ENCODE measurements at regions not wholly inside any gene's neighbourhood (a gene's known extent, or its start where the extent isn't known, plus 50 kb on each side); places are given as distances from the start of the nearest gene placed in this dataset.
A peak's percentile ranks its signal among the peaks of the same experiment; 100 is the strongest.

DNA sequence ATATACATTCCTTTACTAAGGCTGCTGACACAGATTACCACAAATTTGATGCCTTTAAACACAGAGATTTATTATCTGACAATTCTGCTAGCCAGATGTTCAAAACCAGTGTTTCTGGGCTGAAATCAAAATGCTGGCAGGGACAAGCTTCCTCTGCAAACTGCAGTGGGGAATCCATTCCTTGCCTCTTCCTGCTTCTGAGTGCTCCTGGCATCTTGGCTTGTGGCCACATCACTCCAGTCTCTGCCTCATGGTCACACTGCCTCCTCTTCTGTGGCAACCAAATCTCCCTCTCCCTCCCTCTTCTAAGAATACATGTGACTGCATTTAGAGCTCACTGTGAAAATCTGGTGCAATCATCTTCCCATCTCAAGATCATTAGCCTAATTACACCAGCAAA, 235.7 kb downstream of the TTC8 start:
- no peak overlapping the region for H3K27ac ChIP-seq (ENCODE audit: low read length)
- no peaks in the 10 kb centered on the region for H3K4me1 ChIP-seq (ENCODE audit: control insufficient read depth, insufficient read depth, low read length)
- no peaks in the 10 kb centered on the region for H3K9me3 ChIP-seq (ENCODE audit: control insufficient read depth, low read depth, low read length)
- no peaks in the 10 kb centered on the region for H3K27me3 ChIP-seq (ENCODE audit: control insufficient read depth, insufficient read depth, low read length)
- no peak for DNase-seq
- no peaks in the 10 kb centered on the region for H3K36me3 ChIP-seq (ENCODE audit: control insufficient read depth, insufficient read depth, low read length)
- no peak overlapping the region for H3K4me3 ChIP-seq (ENCODE audit: low read length)

DNA sequence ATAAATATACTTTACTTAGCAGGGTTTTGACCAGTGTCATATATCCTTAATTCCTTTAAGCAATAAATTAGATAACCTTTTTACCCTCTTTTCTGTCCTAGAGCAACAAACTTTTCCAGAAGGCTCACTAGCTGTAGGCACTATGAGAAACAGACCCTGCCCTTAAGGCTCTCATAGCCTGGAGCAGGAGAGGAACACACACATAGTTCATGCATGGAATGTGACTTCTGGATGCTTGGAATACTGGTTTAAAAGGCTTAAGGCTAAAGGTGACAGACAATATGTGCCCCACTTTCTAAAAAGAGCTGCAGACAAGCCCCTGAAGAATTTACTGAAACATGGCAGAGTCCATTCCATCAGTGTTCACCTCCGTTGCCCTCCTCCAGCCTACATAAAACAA, 237.2 kb downstream of the TTC8 start:
- Histone ChIP-seq H3K36me3 (ENCODE audit: control insufficient read depth, insufficient read depth, low read length) (no peaks in the 10 kb centered on the region), H3K9me3 (ENCODE audit: control insufficient read depth, low read depth, low read length) (no peaks in the 10 kb centered on the region), H3K27me3 (ENCODE audit: control insufficient read depth, insufficient read depth, low read length) (no peaks in the 10 kb centered on the region), H3K4me1 (ENCODE audit: control insufficient read depth, insufficient read depth, low read length) (no peaks in the 10 kb centered on the region), H3K27ac (ENCODE audit: low read length) (no peak overlapping the region), H3K4me3 (ENCODE audit: low read length) (no peak overlapping the region)
- WGBS (ENCODE audit: insufficient coverage, low lambda C conversion rate): 71% methylated on average over 1 of the region's 1 CpG
- DNase-seq: no peak

DNA sequence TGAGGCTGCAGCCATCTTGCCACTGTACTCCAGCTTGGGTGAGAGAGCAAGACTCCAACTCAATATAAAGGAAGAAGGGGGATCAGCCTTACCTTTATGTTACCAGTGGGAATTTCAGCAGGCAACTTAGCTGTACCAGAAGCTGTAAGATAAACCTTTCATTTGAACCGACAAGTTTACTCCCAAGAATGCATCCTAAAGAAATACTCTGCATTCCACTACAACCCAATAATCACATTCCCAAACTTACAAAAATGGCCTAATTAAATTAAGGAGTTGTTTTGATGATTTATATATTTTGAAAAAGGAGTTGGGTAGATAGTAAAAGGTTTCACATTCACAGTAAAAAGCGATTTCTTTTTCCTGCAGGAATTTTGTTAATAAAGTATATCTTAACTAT, 241.4 kb downstream of the TTC8 start:
- H3K27me3 ChIP-seq (ENCODE audit: control insufficient read depth, insufficient read depth, low read length): no peaks in the 10 kb centered on the region

DNA sequence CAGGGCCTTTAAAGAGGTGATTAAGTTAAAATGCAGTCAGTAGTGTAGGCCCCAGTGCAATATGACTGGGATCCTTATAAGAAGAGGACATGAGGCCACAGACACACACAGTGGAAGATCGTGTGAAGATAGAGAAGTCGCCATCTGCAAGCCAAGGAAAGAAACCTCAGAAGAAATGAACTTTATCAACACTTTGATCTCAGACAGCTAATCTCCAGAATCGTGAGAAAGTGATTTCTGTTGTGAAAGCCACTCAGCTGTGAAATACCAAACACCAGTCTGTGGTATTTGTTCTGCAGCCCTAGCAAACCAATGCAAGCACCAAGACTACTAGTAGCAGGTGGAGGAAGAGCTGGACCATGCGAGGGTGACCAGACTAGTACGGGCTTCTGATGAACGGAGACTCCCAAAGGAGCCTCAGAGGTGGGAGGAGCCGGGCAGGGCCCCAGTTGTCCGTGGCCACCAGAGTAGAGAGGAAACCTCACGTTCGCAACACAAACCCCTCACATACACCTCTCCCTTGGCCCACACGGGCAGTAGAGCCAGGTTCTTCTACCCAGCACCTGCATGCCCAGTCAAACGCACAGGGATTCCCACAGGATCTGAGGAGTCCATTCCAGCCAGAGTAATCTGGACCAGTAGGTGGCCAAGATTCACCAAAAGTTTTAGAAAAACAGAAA, 243.0 kb downstream of the TTC8 start:
- Histone ChIP-seq H3K27ac (ENCODE audit: low read length) (no peak overlapping the region), H3K36me3 (ENCODE audit: control insufficient read depth, insufficient read depth, low read length) (no peaks in the 10 kb centered on the region), H3K4me3 (ENCODE audit: low read length) (no peak overlapping the region), H3K9me3 (ENCODE audit: control insufficient read depth, low read depth, low read length) (peaks cover 2% of the 10 kb centered on the region), H3K4me1 (ENCODE audit: control insufficient read depth, insufficient read depth, low read length) (no peaks in the 10 kb centered on the region), H3K27me3 (ENCODE audit: control insufficient read depth, insufficient read depth, low read length) (no peaks in the 10 kb centered on the region)
- no peak for DNase-seq
- no CpG with 5 or more reads among the region's 12 CpGs for WGBS (ENCODE audit: insufficient coverage, low lambda C conversion rate)

More for the DNA sequence above, 241.4 kb downstream of the TTC8 start:
- H3K27ac ChIP-seq (ENCODE audit: low read length): no peak overlapping the region
- H3K36me3 ChIP-seq (ENCODE audit: control insufficient read depth, insufficient read depth, low read length): no peaks in the 10 kb centered on the region
- no peak overlapping the region for H3K4me3 ChIP-seq (ENCODE audit: low read length)
- H3K9me3 ChIP-seq (ENCODE audit: control insufficient read depth, low read depth, low read length): peaks cover 2% of the 10 kb centered on the region
- H3K4me1 ChIP-seq (ENCODE audit: control insufficient read depth, insufficient read depth, low read length): no peaks in the 10 kb centered on the region
- 83% methylated on average over 1 of the region's 2 CpGs for WGBS (ENCODE audit: insufficient coverage, low lambda C conversion rate)
- DNase-seq: no peak

DNA sequence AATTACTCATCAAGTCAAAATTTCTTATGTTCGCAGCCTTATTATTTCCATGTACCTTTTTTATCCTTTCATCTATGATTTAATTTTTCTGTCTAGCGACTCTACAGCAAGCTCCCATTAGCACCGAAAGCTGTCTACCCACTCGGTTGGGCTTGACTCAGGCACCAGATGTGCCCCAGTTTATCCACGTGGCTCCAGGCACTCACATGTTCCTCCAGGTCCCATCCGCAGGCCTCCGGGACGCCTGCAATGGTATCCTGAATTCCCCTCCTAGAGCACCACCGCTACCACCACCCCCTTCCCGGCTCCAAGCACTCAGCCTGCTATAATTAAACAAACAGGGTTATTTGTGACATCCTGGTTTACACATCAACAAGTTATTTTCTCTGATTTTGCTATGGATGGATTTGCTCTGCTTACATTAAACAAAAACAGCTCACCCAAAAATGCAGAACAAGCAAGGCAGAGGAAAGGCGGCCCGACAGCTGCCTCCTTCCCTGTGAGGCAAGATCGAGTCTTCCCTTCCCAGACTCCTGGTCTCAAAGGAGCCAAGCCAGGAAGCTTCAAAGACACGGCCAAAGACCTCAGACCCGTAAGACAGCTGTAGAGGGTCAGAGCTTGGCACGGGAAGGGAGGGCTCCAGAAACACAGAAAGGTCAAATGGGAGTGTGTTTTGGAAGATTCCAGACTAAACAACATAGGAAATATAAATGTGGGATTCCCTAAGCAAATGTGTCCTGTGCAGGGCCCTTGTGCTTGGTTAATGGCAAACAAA, 253.8 kb downstream of the TTC8 start:
- 94% methylated on average over 3 of the region's 16 CpGs for WGBS (ENCODE audit: insufficient coverage, low lambda C conversion rate)
- no peak overlapping the region for H3K4me3 ChIP-seq (ENCODE audit: low read length)
- H3K4me1 ChIP-seq (ENCODE audit: control insufficient read depth, insufficient read depth, low read length): no peaks in the 10 kb centered on the region
- no peak overlapping the region for H3K27ac ChIP-seq (ENCODE audit: low read length)
- H3K36me3 ChIP-seq (ENCODE audit: control insufficient read depth, insufficient read depth, low read length): no peaks in the 10 kb centered on the region
- no peaks in the 10 kb centered on the region for H3K9me3 ChIP-seq (ENCODE audit: control insufficient read depth, low read depth, low read length)
- DNase-seq: peak in 1 of 2 donors; percentile 26
- no peaks in the 10 kb centered on the region for H3K27me3 ChIP-seq (ENCODE audit: control insufficient read depth, insufficient read depth, low read length)

DNA sequence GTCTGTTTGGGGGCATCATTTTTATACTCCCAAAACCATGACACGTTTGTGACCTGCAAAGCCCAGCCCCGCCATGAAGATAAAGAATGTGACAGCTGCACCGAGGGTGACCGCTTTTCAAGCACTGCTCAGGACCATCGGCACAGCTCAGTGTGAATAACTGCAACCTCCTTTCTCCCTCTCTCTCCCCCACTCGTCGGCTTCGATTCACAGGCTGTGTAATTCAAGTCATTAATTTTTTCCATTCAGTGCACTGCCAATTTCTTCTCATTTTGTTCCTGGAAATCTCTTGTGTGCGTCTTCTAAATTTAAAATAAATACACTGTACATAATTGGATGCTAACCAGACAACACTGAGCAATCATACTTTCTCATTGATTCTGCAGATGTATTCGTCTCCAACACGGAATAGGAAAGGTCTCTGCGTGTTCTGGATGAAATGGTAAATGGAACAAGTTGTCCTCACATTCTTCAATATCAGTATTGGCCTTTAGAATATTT, 260.8 kb downstream of the TTC8 start:
- peak overlapping the region; percentile 5 for H3K27ac ChIP-seq (ENCODE audit: low read length)
- WGBS (ENCODE audit: insufficient coverage, low lambda C conversion rate): 100% methylated on average over 2 of the region's 12 CpGs
- H3K27me3 ChIP-seq (ENCODE audit: control insufficient read depth, insufficient read depth, low read length): no peaks in the 10 kb centered on the region
- no peaks in the 10 kb centered on the region for H3K9me3 ChIP-seq (ENCODE audit: control insufficient read depth, low read depth, low read length)
- H3K4me3 ChIP-seq (ENCODE audit: low read length): no peak overlapping the region
- no peaks in the 10 kb centered on the region for H3K36me3 ChIP-seq (ENCODE audit: control insufficient read depth, insufficient read depth, low read length)
- peak; percentile 16 to 28 for DNase-seq
- H3K4me1 ChIP-seq (ENCODE audit: control insufficient read depth, insufficient read depth, low read length): no peaks in the 10 kb centered on the region

DNA sequence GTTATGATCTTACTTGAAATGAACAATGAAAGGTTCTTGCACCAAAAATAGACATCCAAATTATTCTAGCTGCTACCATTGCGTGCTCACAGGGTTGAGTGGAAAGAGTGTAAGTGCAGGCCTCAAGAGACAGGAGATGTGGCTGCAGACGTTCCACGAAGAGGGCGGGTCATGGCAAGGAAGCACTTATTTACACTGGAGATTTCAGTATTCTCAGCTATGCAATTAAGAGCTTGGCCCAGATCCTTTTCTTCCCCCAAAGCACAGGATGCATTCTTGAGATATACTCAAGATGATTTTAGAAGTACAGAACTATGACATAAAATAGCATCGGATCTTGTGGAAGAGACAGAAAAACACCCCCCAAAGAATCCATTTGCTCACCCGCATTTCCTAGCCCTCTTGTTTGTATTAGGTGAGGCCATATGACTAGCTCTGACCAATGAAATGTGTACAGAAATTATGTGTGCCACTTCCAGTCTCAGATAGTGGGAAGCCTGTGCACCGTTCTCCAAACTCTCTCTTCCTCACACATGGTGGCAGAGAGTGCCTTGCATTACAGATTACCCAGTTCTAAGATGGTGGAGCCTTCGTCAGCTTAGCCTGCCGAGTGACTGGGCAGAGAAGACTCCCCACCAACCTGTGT, 261.4 kb downstream of the TTC8 start:
- Histone ChIP-seq H3K4me1 (ENCODE audit: control insufficient read depth, insufficient read depth, low read length) (no peaks in the 10 kb centered on the region), H3K36me3 (ENCODE audit: control insufficient read depth, insufficient read depth, low read length) (no peaks in the 10 kb centered on the region), H3K27ac (ENCODE audit: low read length) (peak overlapping the region; percentile 28), H3K9me3 (ENCODE audit: control insufficient read depth, low read depth, low read length) (no peaks in the 10 kb centered on the region), H3K4me3 (ENCODE audit: low read length) (no peak overlapping the region), H3K27me3 (ENCODE audit: control insufficient read depth, insufficient read depth, low read length) (no peaks in the 10 kb centered on the region)
- peak; percentile 18 to 41 for DNase-seq
- no CpG with 5 or more reads among the region's 9 CpGs for WGBS (ENCODE audit: insufficient coverage, low lambda C conversion rate)

DNA sequence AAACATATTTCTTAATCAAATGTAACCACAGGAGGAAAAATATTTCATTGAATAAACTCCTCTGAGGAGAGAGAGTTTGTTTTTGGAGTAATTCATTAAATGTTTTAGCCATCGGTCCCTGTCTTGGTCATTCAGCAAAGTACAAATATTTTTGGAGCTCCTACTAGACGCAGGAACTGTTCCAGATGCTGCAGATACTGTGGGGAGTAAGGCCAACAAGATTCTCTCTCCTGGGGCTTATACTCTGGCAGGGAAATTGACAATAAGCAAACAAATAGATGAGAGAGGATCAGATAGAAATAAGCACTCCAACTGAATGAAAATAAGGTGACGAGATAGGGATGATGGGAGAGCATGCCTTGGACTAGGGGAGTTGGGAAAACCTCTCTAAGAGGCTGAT, 264.1 kb downstream of the TTC8 start:
- no peaks in the 10 kb centered on the region for H3K36me3 ChIP-seq (ENCODE audit: control insufficient read depth, insufficient read depth, low read length)
- no peak for DNase-seq
- H3K9me3 ChIP-seq (ENCODE audit: control insufficient read depth, low read depth, low read length): no peaks in the 10 kb centered on the region
- WGBS (ENCODE audit: insufficient coverage, low lambda C conversion rate): 78% methylated on average over 1 of the region's 3 CpGs
- no peaks in the 10 kb centered on the region for H3K27me3 ChIP-seq (ENCODE audit: control insufficient read depth, insufficient read depth, low read length)
- H3K27ac ChIP-seq (ENCODE audit: low read length): no peak overlapping the region
- H3K4me1 ChIP-seq (ENCODE audit: control insufficient read depth, insufficient read depth, low read length): no peaks in the 10 kb centered on the region
- no peak overlapping the region for H3K4me3 ChIP-seq (ENCODE audit: low read length)

DNA sequence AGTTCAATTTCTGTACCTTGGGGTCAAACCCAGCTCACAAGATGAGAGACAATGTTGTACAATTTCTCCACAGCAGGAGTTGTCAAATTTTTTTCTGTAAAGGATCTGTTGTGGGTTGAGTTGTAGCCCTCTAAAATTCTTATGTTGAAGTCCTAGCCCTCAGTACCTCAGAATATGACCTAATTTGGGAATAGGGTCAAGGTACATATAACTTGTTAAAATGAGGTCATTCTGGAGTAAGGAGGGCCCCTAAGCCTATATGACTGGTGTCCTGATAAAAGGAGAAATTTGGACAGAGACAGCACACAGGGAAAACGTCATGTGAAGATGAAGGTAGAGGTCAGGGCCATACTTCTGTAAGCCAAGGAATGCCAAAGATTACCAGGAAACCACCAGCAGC, 264.9 kb downstream of the TTC8 start:
- H3K4me3 ChIP-seq (ENCODE audit: low read length): no peak overlapping the region
- H3K9me3 ChIP-seq (ENCODE audit: control insufficient read depth, low read depth, low read length): no peaks in the 10 kb centered on the region
- H3K36me3 ChIP-seq (ENCODE audit: control insufficient read depth, insufficient read depth, low read length): no peaks in the 10 kb centered on the region
- H3K27ac ChIP-seq (ENCODE audit: low read length): no peak overlapping the region
- no peaks in the 10 kb centered on the region for H3K4me1 ChIP-seq (ENCODE audit: control insufficient read depth, insufficient read depth, low read length)
- no peak for DNase-seq
- H3K27me3 ChIP-seq (ENCODE audit: control insufficient read depth, insufficient read depth, low read length): no peaks in the 10 kb centered on the region
- WGBS (ENCODE audit: insufficient coverage, low lambda C conversion rate): 56% methylated on average over 1 of the region's 1 CpG

DNA sequence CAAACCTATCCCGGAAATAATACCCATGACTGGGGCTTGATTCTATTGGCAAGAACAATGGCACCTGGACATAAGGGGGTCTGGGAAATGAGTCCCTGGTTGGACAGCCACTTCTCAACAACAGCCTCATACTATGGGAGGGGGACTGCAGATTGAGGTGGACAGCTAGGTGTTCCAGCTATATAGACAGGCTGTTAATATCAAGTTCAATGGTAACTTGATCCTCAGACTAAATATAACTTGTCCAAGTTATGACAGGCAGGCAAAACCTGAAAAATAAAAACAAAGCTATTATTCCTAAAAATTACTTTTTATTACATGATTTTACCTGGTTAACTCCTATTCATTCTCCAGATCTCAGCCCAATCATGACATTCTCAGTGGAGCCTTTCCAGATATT, 267.3 kb downstream of the TTC8 start:
- Histone ChIP-seq H3K27ac (ENCODE audit: low read length) (no peak overlapping the region), H3K36me3 (ENCODE audit: control insufficient read depth, insufficient read depth, low read length) (no peaks in the 10 kb centered on the region), H3K27me3 (ENCODE audit: control insufficient read depth, insufficient read depth, low read length) (no peaks in the 10 kb centered on the region), H3K9me3 (ENCODE audit: control insufficient read depth, low read depth, low read length) (no peaks in the 10 kb centered on the region), H3K4me1 (ENCODE audit: control insufficient read depth, insufficient read depth, low read length) (no peaks in the 10 kb centered on the region), H3K4me3 (ENCODE audit: low read length) (no peak overlapping the region)
- no peak for DNase-seq
- WGBS (ENCODE audit: insufficient coverage, low lambda C conversion rate): no CpG with 5 or more reads among the region's 1 CpG
